HEK293 (cell line): ENCODE measurements at regions not wholly inside any gene's neighbourhood (a gene's known extent, or its start where the extent isn't known, plus 50 kb on each side); places are given as distances from the start of the nearest gene placed in this dataset.

Source experiments
- CTCF ChIA-PET: fragments of 350-600 bp; formaldehyde crosslinking; extraction: SDS; loops from one replicate; lab custom pipeline; 2021; ENCODE audit warnings: antibody characterized with exemption; lab: Yijun Ruan, JAX
- POLR2A ChIA-PET: fragments of 300-600 bp; formaldehyde crosslinking; extraction: SDS; loops from one replicate; lab custom pipeline; 2020; ENCODE audit warnings: antibody characterized with exemption, inconsistent platforms; lab: Yijun Ruan, JAX
- H3K27ac ChIP-seq: fragments of 200-500 bp; sonication (Bioruptor generic); 2 replicates; pipeline ENCODE4 v1.5.1; 2014; ENCODE audit warnings: low read depth, low read length, control low read depth, inconsistent platforms; ENCODE audit errors: extremely low read depth
- H3K36me3 ChIP-seq, 2 experiments: fragments of 200-500 bp in 1 of 2; sonication (Bioruptor generic) in 1 of 2; 1 replicate in 1 of 2; 2 replicates in 1 of 2; pipeline ENCODE4 v1.5.1; 2014 to 2017; ENCODE audit warnings: inconsistent platforms in 2 of 2, low read length in 2 of 2; ENCODE audit not compliant: control insufficient read depth in 2 of 2, insufficient read depth in 1 of 2
- H3K4me1 ChIP-seq: fragments of 200-500 bp; sonication (Bioruptor generic); 2 replicates; pipeline ENCODE4 v1.5.1; 2014; ENCODE audit warnings: mild to moderate bottlenecking, low read length, inconsistent platforms; ENCODE audit not compliant: control insufficient read depth, insufficient read depth
- H3K4me3 ChIP-seq: 2 replicates; pipeline ENCODE4 v1.5.1; 2011; ENCODE audit warnings: low read depth, mild to moderate bottlenecking, control low read depth, low read length, moderate library complexity
- H3K9me3 ChIP-seq: fragments of 200-500 bp; sonication (Bioruptor generic); 2 replicates; pipeline ENCODE4 v1.5.1; 2014; ENCODE audit warnings: low read depth, low read length, inconsistent platforms; ENCODE audit not compliant: control insufficient read depth, insufficient read depth
- BCL11B ChIP-seq: fragments of 450-650 bp; formaldehyde crosslinking; IDR thresholded peaks from 2 replicates; pipeline ENCODE4 v1.5.1; 2016; ENCODE audit warnings: low read depth, missing biosample characterization, missing genetic modification characterization
- HOXC10 ChIP-seq: sonication (generic); formaldehyde crosslinking; IDR thresholded peaks from 2 replicates; pipeline ENCODE4 v1.8.1; 2023; ENCODE audit warnings: mild to moderate bottlenecking, missing genetic modification reagents
- KLF10 ChIP-seq: fragments of 450-650 bp; IDR thresholded peaks from 2 replicates; pipeline ENCODE4 v1.5.1; 2018; ENCODE audit warnings: missing biosample characterization, mild to moderate bottlenecking, missing genetic modification characterization
- SALL2 ChIP-seq: fragments of 450-650 bp; formaldehyde crosslinking; IDR thresholded peaks from 2 replicates; pipeline ENCODE4 v1.5.0; 2017; ENCODE audit warnings: missing biosample characterization, mild to moderate bottlenecking, missing genetic modification characterization, borderline replicate concordance
- SP2 ChIP-seq: fragments of 450-650 bp; formaldehyde crosslinking; IDR thresholded peaks from 2 replicates; pipeline ENCODE4 v1.5.1; 2016; ENCODE audit warnings: missing biosample characterization, missing genetic modification characterization
- SP7 ChIP-seq: fragments of 450-650 bp; formaldehyde crosslinking; IDR thresholded peaks from 2 replicates; pipeline ENCODE4 v1.5.1; 2016; ENCODE audit warnings: missing biosample characterization, missing genetic modification characterization
- TCF7L2 ChIP-seq: IDR thresholded peaks from 2 replicates; pipeline ENCODE4 v1.6.1; 2011; ENCODE audit warnings: low read depth, mild to moderate bottlenecking, inconsistent platforms, low read length, moderate library complexity, borderline replicate concordance
- WT1 ChIP-seq: fragments of 450-650 bp; formaldehyde crosslinking; IDR thresholded peaks from 2 replicates; pipeline ENCODE4 v1.5.1; 2016; ENCODE audit warnings: missing biosample characterization, missing genetic modification characterization
- ZBTB17 ChIP-seq: fragments of 450-650 bp; formaldehyde crosslinking; IDR thresholded peaks from 2 replicates; pipeline ENCODE4 v1.5.1; 2016; ENCODE audit warnings: missing biosample characterization, missing genetic modification characterization
- ZEB2 ChIP-seq: fragments of 450-650 bp; formaldehyde crosslinking; IDR thresholded peaks from 2 replicates; pipeline ENCODE4 v1.5.1; 2016; ENCODE audit warnings: missing biosample characterization, missing genetic modification characterization
- ZNF112 ChIP-seq: fragments of 450-650 bp; formaldehyde crosslinking; IDR thresholded peaks from 2 replicates; pipeline ENCODE4 v1.5.0; 2017; ENCODE audit warnings: missing biosample characterization, missing genetic modification characterization
- ZNF146 ChIP-seq: fragments of 450-650 bp; formaldehyde crosslinking; IDR thresholded peaks from 2 replicates; pipeline ENCODE4 v1.5.1; 2016; ENCODE audit warnings: missing biosample characterization, missing genetic modification characterization
- ZNF16 ChIP-seq: fragments of 450-650 bp; formaldehyde crosslinking; IDR thresholded peaks from 2 replicates; pipeline ENCODE4 v1.5.1; 2016; ENCODE audit warnings: low read depth, missing biosample characterization, missing genetic modification characterization
- ZNF2 ChIP-seq: fragments of 450-650 bp; formaldehyde crosslinking; IDR thresholded peaks from 2 replicates; pipeline ENCODE4 v1.5.1; 2016; ENCODE audit warnings: missing biosample characterization, missing genetic modification characterization
- ZNF24 ChIP-seq: fragments of 450-650 bp; formaldehyde crosslinking; IDR thresholded peaks from 2 replicates; pipeline ENCODE4 v1.5.1; 2016; ENCODE audit warnings: missing biosample characterization, missing genetic modification characterization
- ZNF248 ChIP-seq: fragments of 450-650 bp; formaldehyde crosslinking; IDR thresholded peaks from 2 replicates; pipeline ENCODE4 v1.5.1; 2017; ENCODE audit warnings: missing biosample characterization, missing genetic modification characterization
- ZNF335 ChIP-seq: fragments of 450-650 bp; formaldehyde crosslinking; conservative IDR thresholded peaks from 2 replicates; pipeline ENCODE4 v1.5.1; 2016; ENCODE audit warnings: missing biosample characterization, missing genetic modification characterization
- ZNF48 ChIP-seq: fragments of 450-650 bp; formaldehyde crosslinking; IDR thresholded peaks from 2 replicates; pipeline ENCODE4 v1.5.1; 2016; ENCODE audit warnings: missing biosample characterization, missing genetic modification characterization
- ZNF544 ChIP-seq: fragments of 450-650 bp; formaldehyde crosslinking; IDR thresholded peaks from 2 replicates; pipeline ENCODE4 v1.5.0; 2017; ENCODE audit warnings: missing biosample characterization, missing genetic modification characterization
- ZNF571 ChIP-seq: fragments of 450-650 bp; formaldehyde crosslinking; IDR thresholded peaks from 2 replicates; pipeline ENCODE4 v1.5.0; 2017; ENCODE audit warnings: missing biosample characterization, missing genetic modification characterization
- ZNF596 ChIP-seq: fragments of 450-650 bp; IDR thresholded peaks from 2 replicates; pipeline ENCODE4 v1.5.0; 2018; ENCODE audit warnings: missing biosample characterization, mild to moderate bottlenecking, missing genetic modification characterization, moderate library complexity
- ZNF600 ChIP-seq: fragments of 450-650 bp; formaldehyde crosslinking; IDR thresholded peaks from 2 replicates; pipeline ENCODE4 v1.5.1; 2016; ENCODE audit warnings: missing biosample characterization, missing genetic modification characterization
- ZNF623 ChIP-seq: fragments of 450-650 bp; formaldehyde crosslinking; IDR thresholded peaks from 2 replicates; pipeline ENCODE4 v1.5.1; 2016; ENCODE audit warnings: missing biosample characterization, missing genetic modification characterization
- ZNF624 ChIP-seq: fragments of 450-650 bp; formaldehyde crosslinking; IDR thresholded peaks from 2 replicates; pipeline ENCODE4 v1.5.1; 2017; ENCODE audit warnings: missing biosample characterization, missing genetic modification characterization
- ZNF776 ChIP-seq: fragments of 450-650 bp; formaldehyde crosslinking; IDR thresholded peaks from 2 replicates; pipeline ENCODE4 v1.5.0; 2017; ENCODE audit warnings: missing biosample characterization, missing genetic modification characterization, borderline replicate concordance
- ZNF843 ChIP-seq: fragments of 450-650 bp; formaldehyde crosslinking; IDR thresholded peaks from 2 replicates; pipeline ENCODE4 v1.5.1; 2016; ENCODE audit warnings: missing biosample characterization, missing genetic modification characterization
- TF ChIP-seq, protein P1 (sequence below): fragments of 450-650 bp; formaldehyde crosslinking; IDR thresholded peaks from 2 replicates; pipeline ENCODE4 v1.5.1; 2016; ENCODE audit warnings: missing biosample characterization, missing genetic modification characterization

DNA sequence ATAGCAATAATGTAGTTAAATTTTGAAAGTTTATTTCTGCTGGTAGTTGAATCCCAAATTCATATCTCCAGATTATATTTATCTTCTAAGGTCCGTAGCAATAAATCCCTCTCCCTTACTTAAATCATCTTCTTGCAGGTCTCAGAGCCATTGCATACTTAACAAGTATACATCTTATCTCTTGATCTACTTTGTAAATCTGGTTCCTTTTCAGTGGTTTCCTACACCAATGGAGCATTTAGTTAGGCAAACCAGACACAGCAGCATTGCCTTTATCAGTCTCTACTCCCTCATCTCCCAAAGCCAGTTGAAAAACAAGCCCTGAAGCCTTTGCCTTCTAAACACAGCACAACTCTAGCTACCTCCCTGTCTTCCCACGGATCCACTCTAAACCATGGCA is 440.9 kb downstream of the CNTN6 start:
- CTCF ChIA-PET, result no interaction called here
- H3K4me3 ChIP-seq, result no peak overlapping the region
- no peak overlapping the region for H3K27ac ChIP-seq
- H3K4me1 ChIP-seq, result no peaks in the 10 kb centered on the region
- POLR2A ChIA-PET, result no interaction called here
- TF ChIP-seq ZNF2 (tag by site-specific recombination) (no peak), ZNF571 (no peak), HOXC10 (CRISPR knock-in tag) (no peak), ZNF544 (tag by site-specific recombination) (no peak), ZBTB17 (tag by site-specific recombination) (no peak), ZNF24 (tag by site-specific recombination) (no peak), KLF10 (no peak), ZNF146 (tag by site-specific recombination) (no peak), ZNF16 (tag by site-specific recombination) (no peak), ZNF112 (tag by site-specific recombination) (no peak)
- no peaks in the 10 kb centered on the region for H3K9me3 ChIP-seq
- H3K36me3 ChIP-seq, result no peaks in the 10 kb centered on the region

DNA sequence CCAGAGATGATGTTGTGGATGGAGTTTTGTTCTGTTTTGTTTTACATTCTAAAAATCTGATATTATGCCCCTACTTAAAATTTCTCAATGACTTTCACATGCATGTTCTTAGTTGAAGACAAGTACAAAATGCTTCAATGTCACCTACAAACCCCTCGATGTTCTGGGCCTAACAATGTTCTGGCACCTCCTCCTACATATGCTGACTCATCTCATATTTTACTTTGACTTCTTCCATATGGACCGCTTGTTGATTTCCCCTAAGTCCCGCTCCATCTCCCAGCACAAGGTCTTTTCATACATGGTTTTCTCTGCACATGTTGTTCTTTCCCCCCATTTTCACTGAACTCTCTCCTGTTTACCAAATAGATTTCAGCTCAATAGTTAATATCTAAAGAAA is 441.4 kb downstream of the CNTN6 start:
- Histone ChIP-seq H3K9me3 (no peaks in the 10 kb centered on the region), H3K4me1 (no peaks in the 10 kb centered on the region), H3K36me3 (no peaks in the 10 kb centered on the region), H3K4me3 (no peak overlapping the region)
- POLR2A ChIA-PET, result no interaction called here
- CTCF ChIA-PET, result no interaction called here
- no peak for TF ChIP-seq ZNF843
- no peak for TF ChIP-seq ZNF335
- no peak for TF ChIP-seq ZNF624
- no peak for TF ChIP-seq BCL11B (tag by site-specific recombination)
- no peak for TF ChIP-seq SP2
- no peak for TF ChIP-seq SP7 (tag by site-specific recombination)
- TF ChIP-seq, all 188 proteins: peak for 0
- H3K27ac ChIP-seq, result no peak overlapping the region

DNA sequence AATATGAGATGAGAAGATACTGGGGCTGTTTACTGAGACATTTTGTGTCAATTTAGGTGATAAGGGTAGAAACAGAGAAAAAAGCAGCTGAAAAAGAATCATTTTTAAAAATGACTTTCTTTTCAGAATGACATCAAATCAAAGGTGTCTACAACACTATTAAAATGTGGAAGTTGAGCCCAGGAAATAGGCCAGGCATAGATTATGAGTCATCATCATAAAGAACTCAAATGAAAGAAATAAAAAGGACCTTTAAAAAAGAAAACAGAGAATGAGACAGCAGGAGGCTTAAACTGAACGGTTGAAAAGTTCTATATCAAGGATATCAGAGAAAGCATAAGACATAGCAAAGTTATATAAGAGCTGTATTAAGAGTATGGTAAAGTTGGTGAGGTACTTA is 442.5 kb downstream of the CNTN6 start:
- H3K4me3 ChIP-seq, result no peak overlapping the region
- no peaks in the 10 kb centered on the region for H3K9me3 ChIP-seq
- H3K36me3 ChIP-seq, result no peaks in the 10 kb centered on the region
- POLR2A ChIA-PET, result no interaction called here
- CTCF ChIA-PET, result no interaction called here
- H3K27ac ChIP-seq, result no peak overlapping the region
- no peaks in the 10 kb centered on the region for H3K4me1 ChIP-seq
- TF ChIP-seq ZNF776 (no peak), ZNF24 (tag by site-specific recombination) (no peak), ZNF623 (tag by site-specific recombination) (no peak), ZEB2 (tag by site-specific recombination) (no peak), ZNF48 (tag by site-specific recombination) (no peak), KLF10 (no peak), ZNF248 (tag by site-specific recombination) (no peak), WT1 (tag by site-specific recombination) (no peak), TCF7L2 (no peak), SALL2 (no peak), BCL11B (tag by site-specific recombination) (no peak), ZNF544 (tag by site-specific recombination) (no peak), ZNF600 (no peak), ZNF596 (tag by site-specific recombination) (no peak)
- TF ChIP-seq, protein P1, sequence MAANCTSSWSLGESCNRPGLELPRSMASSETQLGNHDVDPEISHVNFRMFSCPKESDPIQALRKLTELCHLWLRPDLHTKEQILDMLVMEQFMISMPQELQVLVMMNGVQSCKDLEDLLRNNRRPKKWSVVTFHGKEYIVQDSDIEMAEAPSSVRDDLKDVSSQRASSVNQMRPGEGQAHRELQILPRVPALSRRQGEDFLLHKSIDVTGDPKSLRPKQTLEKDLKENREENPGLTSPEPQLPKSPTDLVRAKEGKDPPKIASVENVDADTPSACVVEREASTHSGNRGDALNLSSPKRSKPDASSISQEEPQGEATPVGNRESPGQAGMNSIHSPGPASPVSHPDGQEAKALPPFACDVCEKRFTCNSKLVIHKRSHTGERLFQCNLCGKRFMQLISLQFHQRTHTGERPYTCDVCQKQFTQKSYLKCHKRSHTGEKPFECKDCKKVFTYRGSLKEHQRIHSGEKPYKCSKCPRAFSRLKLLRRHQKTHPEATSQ (tag by site-specific recombination), result no peak
